Esophagus muscularis mucosa (tissue), 4 donors: ENCODE measurements at regions not wholly inside any gene's neighbourhood (a gene's known extent, or its start where the extent isn't known, plus 50 kb on each side); places are given as distances from the start of the nearest gene placed in this dataset.

Source experiments
- EP300 ChIP-seq: sonication (generic); formaldehyde crosslinking; IDR thresholded peaks from one replicate; pipeline ENCODE4 v1.6.1; 2017; ENCODE audit warnings: antibody characterized with exemption
- POLR2A ChIP-seq: fragments of 450-650 bp; IDR thresholded peaks from one replicate; pipeline ENCODE4 v1.6.1; 2017; ENCODE audit warnings: antibody characterized with exemption, moderate library complexity, mild to moderate bottlenecking, low read depth
- POLR2AphosphoS5 ChIP-seq, 2 donors: sonication (generic); formaldehyde crosslinking; IDR thresholded peaks; one replicate each; pipeline ENCODE4 v1.6.1; 2017; ENCODE audit warnings: antibody characterized with exemption in 2 of 2
- TF ChIP-seq, protein P1 (sequence below), 3 experiments: fragments of 200-600 bp in 2 of 3; fragments of 450-650 bp in 1 of 3; sonication (generic) in 2 of 3; IDR thresholded peaks; one replicate each; pipeline ENCODE4 v1.5.1; 2017 to 2019; ENCODE audit warnings: antibody characterized with exemption in 3 of 3, mild to moderate bottlenecking in 2 of 3, moderate library complexity in 1 of 3

DNA sequence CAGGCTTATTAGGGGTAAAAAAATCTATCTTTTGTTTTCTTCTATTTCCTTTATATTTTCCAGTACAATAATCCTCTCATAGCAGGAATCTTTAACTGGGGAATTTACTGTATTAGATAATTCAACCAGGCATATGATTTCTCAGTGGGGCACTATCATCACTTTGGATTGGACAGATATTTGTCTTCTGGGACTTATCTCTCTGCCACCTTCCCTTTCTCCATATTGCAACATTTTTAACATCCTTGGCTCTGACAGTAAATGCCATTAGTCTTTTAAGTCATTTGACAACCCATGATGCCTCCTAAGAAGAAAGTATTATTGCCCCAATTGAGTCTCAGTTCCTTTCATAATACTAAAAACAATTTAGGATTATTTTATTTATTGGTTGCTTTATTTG lies 304.1 kb downstream of the FGF10 start:
- TF ChIP-seq, protein P1, sequence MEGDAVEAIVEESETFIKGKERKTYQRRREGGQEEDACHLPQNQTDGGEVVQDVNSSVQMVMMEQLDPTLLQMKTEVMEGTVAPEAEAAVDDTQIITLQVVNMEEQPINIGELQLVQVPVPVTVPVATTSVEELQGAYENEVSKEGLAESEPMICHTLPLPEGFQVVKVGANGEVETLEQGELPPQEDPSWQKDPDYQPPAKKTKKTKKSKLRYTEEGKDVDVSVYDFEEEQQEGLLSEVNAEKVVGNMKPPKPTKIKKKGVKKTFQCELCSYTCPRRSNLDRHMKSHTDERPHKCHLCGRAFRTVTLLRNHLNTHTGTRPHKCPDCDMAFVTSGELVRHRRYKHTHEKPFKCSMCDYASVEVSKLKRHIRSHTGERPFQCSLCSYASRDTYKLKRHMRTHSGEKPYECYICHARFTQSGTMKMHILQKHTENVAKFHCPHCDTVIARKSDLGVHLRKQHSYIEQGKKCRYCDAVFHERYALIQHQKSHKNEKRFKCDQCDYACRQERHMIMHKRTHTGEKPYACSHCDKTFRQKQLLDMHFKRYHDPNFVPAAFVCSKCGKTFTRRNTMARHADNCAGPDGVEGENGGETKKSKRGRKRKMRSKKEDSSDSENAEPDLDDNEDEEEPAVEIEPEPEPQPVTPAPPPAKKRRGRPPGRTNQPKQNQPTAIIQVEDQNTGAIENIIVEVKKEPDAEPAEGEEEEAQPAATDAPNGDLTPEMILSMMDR (IDR thresholded peaks at IDR 0.05) = no peak
- TF ChIP-seq EP300 = no peak
- TF ChIP-seq POLR2AphosphoS5 (IDR thresholded peaks at IDR 0.05) = no peak
- TF ChIP-seq POLR2A = no peak
